ENCODE measurements at regions not wholly inside any gene's neighbourhood (a gene's known extent, or its start where the extent isn't known, plus 50 kb on each side); places are given as distances from the start of the nearest gene placed in this dataset.

DNA sequence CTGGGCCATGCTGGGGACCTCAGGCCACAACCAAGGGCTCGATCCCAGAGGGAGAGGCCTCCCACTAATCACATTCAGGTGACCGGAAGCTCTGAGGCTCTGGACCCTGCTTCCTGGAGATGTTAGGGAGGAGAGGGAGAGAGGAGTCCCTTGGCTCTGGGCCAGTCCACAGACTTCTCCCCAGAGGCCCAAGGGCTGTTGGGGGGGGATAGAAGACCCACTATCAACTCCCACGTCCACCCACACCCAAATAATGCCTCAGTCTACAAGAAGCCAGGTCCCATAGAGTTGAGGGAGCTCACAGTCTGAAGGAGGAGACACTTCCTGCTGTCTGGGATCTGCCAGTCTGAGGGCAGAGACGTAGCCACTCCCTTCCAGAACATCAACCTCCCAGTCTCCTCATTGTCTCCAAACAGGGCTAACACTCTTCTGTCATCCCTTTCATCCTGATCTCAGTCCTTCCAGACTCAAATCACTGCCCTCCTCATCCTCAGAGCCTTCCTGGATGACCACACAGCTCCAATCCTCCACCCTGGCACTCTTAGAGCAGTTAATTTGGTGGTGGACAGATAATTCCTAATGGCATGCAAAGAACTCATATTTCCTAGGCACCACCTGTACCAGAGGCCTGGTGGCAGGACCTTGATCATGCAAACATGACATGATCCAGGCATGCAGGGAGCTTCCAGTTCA, 69.9 kb downstream of the MRPL14 start:
- no peak for TF ChIP-seq SP1 (IDR thresholded peaks at IDR 0.05)
- no peak for TF ChIP-seq ELF4 (IDR thresholded peaks at IDR 0.05)
